ENCODE measurements at regions not wholly inside any gene's neighbourhood (a gene's known extent, or its start where the extent isn't known, plus 50 kb on each side); places are given as distances from the start of the nearest gene placed in this dataset.
A peak's percentile ranks its signal among the peaks of the same experiment; 100 is the strongest.

- Histone ChIP-seq H3K4me1 (ENCODE audit: insufficient read depth, low read length) (no peaks in the 10 kb centered on the region), H3K36me3 (ENCODE audit: insufficient read depth, low read length) (no peaks in the 10 kb centered on the region), H3K9me3 (ENCODE audit: low read length) (no peaks in the 10 kb centered on the region), H3K27me3 (ENCODE audit: insufficient read depth, low read length, poor library complexity, severe bottlenecking) (no peaks in the 10 kb centered on the region), H3K27ac (ENCODE audit: low read depth, low read length) (no peak overlapping the region), H3K4me3 (ENCODE audit: low read length) (no peak overlapping the region)
- Mint-ChIP-seq H3K4me1 (no peaks in the 10 kb centered on the region), H3K27ac (peak overlapping the region in 2 of 8 donors; percentile 44 to 47), H3K9me3 (peaks cover 0 to 2% (median 0%) of the 10 kb centered on the region in 5 donors), H3K36me3 (no peaks in the 10 kb centered on the region), H3K27me3 (peaks cover 1 to 8% of the 10 kb centered on the region in 2 donors), H3K4me3 (no peak overlapping the region)
- ChIA-PET CTCF (interaction anchor here (0.6 kb wide), 1 partner anchor 9 kb away, joined by 3 read pairs; no protein-coding TSS in a partner anchor), POLR2A (no interaction called here)
- DNase-seq = no peak
These were observed 89.4 kb upstream of the MYL10 start for GRCh38 chr7:101718363-101719122.

GRCh38 chr7:101719123-101719470 is 90.0 kb upstream of the MYL10 start:
- no peak overlapping the region for H3K4me3 ChIP-seq (ENCODE audit: low read length)
- POLR2A ChIA-PET = no interaction called here
- H3K27me3 ChIP-seq (ENCODE audit: insufficient read depth, low read length, poor library complexity, severe bottlenecking) = no peaks in the 10 kb centered on the region
- no peaks in the 10 kb centered on the region for H3K9me3 ChIP-seq (ENCODE audit: low read length)
- Mint-ChIP-seq H3K36me3 (no peaks in the 10 kb centered on the region), H3K4me3 (no peak overlapping the region), H3K27ac (peak overlapping the region in 1 of 8 donors; percentile 47), H3K4me1 (no peaks in the 10 kb centered on the region), H3K9me3 (peaks cover 0 to 2% (median 0%) of the 10 kb centered on the region in 5 donors), H3K27me3 (peaks cover 0 to 8% of the 10 kb centered on the region in 2 donors)
- H3K27ac ChIP-seq (ENCODE audit: low read depth, low read length) = no peak overlapping the region
- no peaks in the 10 kb centered on the region for H3K36me3 ChIP-seq (ENCODE audit: insufficient read depth, low read length)
- no peak for DNase-seq
- CTCF ChIA-PET = interaction anchor here (0.6 kb wide), 1 partner anchor 9 kb away, joined by 3 read pairs; no protein-coding TSS in a partner anchor
- no peaks in the 10 kb centered on the region for H3K4me1 ChIP-seq (ENCODE audit: insufficient read depth, low read length)

GRCh38 chr7:101720324-101720723 is 91.2 kb upstream of the MYL10 start:
- no peaks in the 10 kb centered on the region for H3K36me3 ChIP-seq (ENCODE audit: insufficient read depth, low read length)
- Mint-ChIP-seq H3K27me3 (peaks cover 0 to 8% of the 10 kb centered on the region in 2 donors), H3K27ac (no peak overlapping the region), H3K9me3 (peaks cover 0 to 2% (median 0%) of the 10 kb centered on the region in 5 donors), H3K36me3 (no peaks in the 10 kb centered on the region), H3K4me3 (no peak overlapping the region), H3K4me1 (no peaks in the 10 kb centered on the region)
- ChIA-PET CTCF (no interaction called here), POLR2A (no interaction called here)
- no peak for DNase-seq
- H3K4me1 ChIP-seq (ENCODE audit: insufficient read depth, low read length) = no peaks in the 10 kb centered on the region
- no peaks in the 10 kb centered on the region for H3K9me3 ChIP-seq (ENCODE audit: low read length)
- no peak overlapping the region for H3K27ac ChIP-seq (ENCODE audit: low read depth, low read length)
- no peak overlapping the region for H3K4me3 ChIP-seq (ENCODE audit: low read length)
- H3K27me3 ChIP-seq (ENCODE audit: insufficient read depth, low read length, poor library complexity, severe bottlenecking) = no peaks in the 10 kb centered on the region

- H3K4me3 Mint-ChIP-seq = no peak overlapping the region
- Histone ChIP-seq H3K4me3 (ENCODE audit: low read length) (no peak overlapping the region), H3K27ac (ENCODE audit: low read depth, low read length) (no peak overlapping the region), H3K36me3 (ENCODE audit: insufficient read depth, low read length) (no peaks in the 10 kb centered on the region), H3K9me3 (ENCODE audit: low read length) (no peaks in the 10 kb centered on the region), H3K27me3 (ENCODE audit: insufficient read depth, low read length, poor library complexity, severe bottlenecking) (no peaks in the 10 kb centered on the region), H3K4me1 (ENCODE audit: insufficient read depth, low read length) (no peaks in the 10 kb centered on the region)
- POLR2A ChIA-PET = no interaction called here
- no peaks in the 10 kb centered on the region for H3K4me1 Mint-ChIP-seq
- H3K27ac Mint-ChIP-seq = no peak overlapping the region
- peaks cover 0 to 8% of the 10 kb centered on the region in 2 donors for H3K27me3 Mint-ChIP-seq
- no peak for DNase-seq
- H3K9me3 Mint-ChIP-seq = peaks cover 0 to 2% (median 0%) of the 10 kb centered on the region in 5 donors
- CTCF ChIA-PET = interaction anchor here (1.2 kb wide), 1 partner anchor 8 kb away, joined by 3 read pairs; no protein-coding TSS in a partner anchor
- no peaks in the 10 kb centered on the region for H3K36me3 Mint-ChIP-seq
These were observed 93.2 kb upstream of the MYL10 start for GRCh38 chr7:101722247-101722646.

GRCh38 chr7:101723835-101724234 is 93.6 kb upstream of the CUX1 start:
- Mint-ChIP-seq H3K4me3 (no peak overlapping the region), H3K36me3 (no peaks in the 10 kb centered on the region), H3K9me3 (peaks cover 0 to 2% (median 0%) of the 10 kb centered on the region in 5 donors), H3K27ac (peak overlapping the region in 1 of 8 donors; percentile 75), H3K4me1 (no peaks in the 10 kb centered on the region), H3K27me3 (peaks cover 0 to 5% of the 10 kb centered on the region in 2 donors)
- Histone ChIP-seq H3K36me3 (ENCODE audit: insufficient read depth, low read length) (no peaks in the 10 kb centered on the region), H3K27me3 (ENCODE audit: insufficient read depth, low read length, poor library complexity, severe bottlenecking) (no peaks in the 10 kb centered on the region), H3K9me3 (ENCODE audit: low read length) (no peaks in the 10 kb centered on the region), H3K4me3 (ENCODE audit: low read length) (no peak overlapping the region), H3K27ac (ENCODE audit: low read depth, low read length) (no peak overlapping the region), H3K4me1 (ENCODE audit: insufficient read depth, low read length) (no peaks in the 10 kb centered on the region)
- no peak for DNase-seq
- POLR2A ChIA-PET = no interaction called here
- CTCF ChIA-PET = no interaction called here

GRCh38 chr7:101724957-101725356 is 92.5 kb upstream of the CUX1 start:
- CTCF ChIA-PET = interaction anchor here (1.2 kb wide), 1 partner anchor 18 kb away, joined by 3 read pairs; no protein-coding TSS in a partner anchor
- no peaks in the 10 kb centered on the region for H3K27me3 ChIP-seq (ENCODE audit: insufficient read depth, low read length, poor library complexity, severe bottlenecking)
- Mint-ChIP-seq H3K27me3 (no peaks in the 10 kb centered on the region), H3K4me3 (no peak overlapping the region), H3K4me1 (no peaks in the 10 kb centered on the region), H3K9me3 (peaks cover 0 to 2% (median 0%) of the 10 kb centered on the region in 5 donors), H3K36me3 (no peaks in the 10 kb centered on the region), H3K27ac (no peak overlapping the region)
- H3K36me3 ChIP-seq (ENCODE audit: insufficient read depth, low read length) = no peaks in the 10 kb centered on the region
- POLR2A ChIA-PET = no interaction called here
- no peak for DNase-seq
- H3K9me3 ChIP-seq (ENCODE audit: low read length) = no peaks in the 10 kb centered on the region
- no peak overlapping the region for H3K27ac ChIP-seq (ENCODE audit: low read depth, low read length)
- H3K4me1 ChIP-seq (ENCODE audit: insufficient read depth, low read length) = no peaks in the 10 kb centered on the region
- H3K4me3 ChIP-seq (ENCODE audit: low read length) = no peak overlapping the region

- Histone ChIP-seq H3K4me1 (ENCODE audit: insufficient read depth, low read length) (no peaks in the 10 kb centered on the region), H3K9me3 (ENCODE audit: low read length) (no peaks in the 10 kb centered on the region), H3K27me3 (ENCODE audit: insufficient read depth, low read length, poor library complexity, severe bottlenecking) (no peaks in the 10 kb centered on the region), H3K36me3 (ENCODE audit: insufficient read depth, low read length) (no peaks in the 10 kb centered on the region), H3K4me3 (ENCODE audit: low read length) (no peak overlapping the region), H3K27ac (ENCODE audit: low read depth, low read length) (no peak overlapping the region)
- Mint-ChIP-seq H3K27me3 (no peaks in the 10 kb centered on the region), H3K27ac (no peak overlapping the region), H3K9me3 (peaks cover 0 to 2% (median 0%) of the 10 kb centered on the region in 5 donors), H3K4me3 (no peak overlapping the region), H3K36me3 (no peaks in the 10 kb centered on the region), H3K4me1 (no peaks in the 10 kb centered on the region)
- no peak for DNase-seq
- ChIA-PET CTCF (interaction anchor here (1.2 kb wide), 1 partner anchor 17 kb away, joined by 3 read pairs; no protein-coding TSS in a partner anchor), POLR2A (no interaction called here)
These were observed 91.5 kb upstream of the CUX1 start for GRCh38 chr7:101725921-101726320.

GRCh38 chr7:101727184-101727583 is 90.2 kb upstream of the CUX1 start:
- Histone ChIP-seq H3K27me3 (ENCODE audit: insufficient read depth, low read length, poor library complexity, severe bottlenecking) (no peaks in the 10 kb centered on the region), H3K27ac (ENCODE audit: low read depth, low read length) (no peak overlapping the region), H3K4me3 (ENCODE audit: low read length) (no peak overlapping the region), H3K36me3 (ENCODE audit: insufficient read depth, low read length) (no peaks in the 10 kb centered on the region), H3K9me3 (ENCODE audit: low read length) (no peaks in the 10 kb centered on the region), H3K4me1 (ENCODE audit: insufficient read depth, low read length) (no peaks in the 10 kb centered on the region)
- ChIA-PET CTCF (no interaction called here), POLR2A (no interaction called here)
- H3K4me3 Mint-ChIP-seq = no peak overlapping the region
- peaks cover 0 to 2% (median 0%) of the 10 kb centered on the region in 5 donors for H3K9me3 Mint-ChIP-seq
- H3K36me3 Mint-ChIP-seq = no peaks in the 10 kb centered on the region
- H3K4me1 Mint-ChIP-seq = no peaks in the 10 kb centered on the region
- DNase-seq = no peak
- H3K27me3 Mint-ChIP-seq = peaks cover 2 to 3% of the 10 kb centered on the region in 2 donors
- H3K27ac Mint-ChIP-seq = no peak overlapping the region
